ENCODE measurements at regions not wholly inside any gene's neighbourhood (a gene's known extent, or its start where the extent isn't known, plus 50 kb on each side); places are given as distances from the start of the nearest gene placed in this dataset.

GRCh38 chr2:9693646-9694045, 62.8 kb upstream of the YWHAQ start:
- TF ChIP-seq CTCF (IDR thresholded peaks at IDR 0.05), result no peak

- no peak for TF ChIP-seq CTCF (IDR thresholded peaks at IDR 0.05)
Measured at GRCh38 chr2:9694661-9695234, 64.0 kb upstream of the YWHAQ start.

- TF ChIP-seq CTCF (IDR thresholded peaks at IDR 0.05), result no peak
Measured at GRCh38 chr2:9695941-9696340, 65.1 kb upstream of the YWHAQ start.

GRCh38 chr2:9696731-9697130, 65.9 kb upstream of the YWHAQ start:
- TF ChIP-seq CTCF (IDR thresholded peaks at IDR 0.05), result no peak

- TF ChIP-seq CTCF (IDR thresholded peaks at IDR 0.05), result no peak
Measured at GRCh38 chr2:9697909-9698308, 67.1 kb upstream of the YWHAQ start.

- no peak for TF ChIP-seq CTCF (IDR thresholded peaks at IDR 0.05)
Measured at GRCh38 chr2:9699139-9700108, 68.6 kb upstream of the YWHAQ start.

- no peak for TF ChIP-seq CTCF (IDR thresholded peaks at IDR 0.05)
Measured at GRCh38 chr2:9700109-9700495, 69.3 kb upstream of the YWHAQ start.

All from LNCAP (cell line).